HEK293 (cell line): ENCODE measurements at regions not wholly inside any gene's neighbourhood (a gene's known extent, or its start where the extent isn't known, plus 50 kb on each side); places are given as distances from the start of the nearest gene placed in this dataset.

Experiments used
- CTCF ChIA-PET: fragments of 350-600 bp; formaldehyde crosslinking; extraction: SDS; loops from one replicate; lab custom pipeline; 2021; ENCODE audit warnings: antibody characterized with exemption; lab: Yijun Ruan, JAX
- POLR2A ChIA-PET: fragments of 300-600 bp; formaldehyde crosslinking; extraction: SDS; loops from one replicate; lab custom pipeline; 2020; ENCODE audit warnings: antibody characterized with exemption, inconsistent platforms; lab: Yijun Ruan, JAX
- H3K27ac ChIP-seq: fragments of 200-500 bp; sonication (Bioruptor generic); 2 replicates; pipeline ENCODE4 v1.5.1; 2014; ENCODE audit warnings: low read depth, low read length, control low read depth, inconsistent platforms; ENCODE audit errors: extremely low read depth
- H3K36me3 ChIP-seq, 2 experiments: fragments of 200-500 bp in 1 of 2; sonication (Bioruptor generic) in 1 of 2; 1 replicate in 1 of 2; 2 replicates in 1 of 2; pipeline ENCODE4 v1.5.1; 2014 to 2017; ENCODE audit warnings: inconsistent platforms in 2 of 2, low read length in 2 of 2; ENCODE audit not compliant: control insufficient read depth in 2 of 2, insufficient read depth in 1 of 2
- H3K4me1 ChIP-seq: fragments of 200-500 bp; sonication (Bioruptor generic); 2 replicates; pipeline ENCODE4 v1.5.1; 2014; ENCODE audit warnings: mild to moderate bottlenecking, low read length, inconsistent platforms; ENCODE audit not compliant: control insufficient read depth, insufficient read depth
- H3K4me3 ChIP-seq: 2 replicates; pipeline ENCODE4 v1.5.1; 2011; ENCODE audit warnings: low read depth, mild to moderate bottlenecking, control low read depth, low read length, moderate library complexity
- H3K9me3 ChIP-seq: fragments of 200-500 bp; sonication (Bioruptor generic); 2 replicates; pipeline ENCODE4 v1.5.1; 2014; ENCODE audit warnings: low read depth, low read length, inconsistent platforms; ENCODE audit not compliant: control insufficient read depth, insufficient read depth
- KLF8 ChIP-seq: fragments of 450-650 bp; formaldehyde crosslinking; IDR thresholded peaks from 2 replicates; pipeline ENCODE4 v1.5.1; 2016; ENCODE audit warnings: missing biosample characterization, missing genetic modification characterization
- SCRT1 ChIP-seq: fragments of 450-650 bp; formaldehyde crosslinking; IDR thresholded peaks from 2 replicates; pipeline ENCODE4 v1.5.1; 2016; ENCODE audit warnings: missing biosample characterization, missing genetic modification characterization, borderline replicate concordance
- SCRT2 ChIP-seq: fragments of 450-650 bp; formaldehyde crosslinking; IDR thresholded peaks from 2 replicates; pipeline ENCODE4 v1.5.1; 2016; ENCODE audit warnings: missing biosample characterization, missing genetic modification characterization
- SETDB1 ChIP-seq: IDR thresholded peaks from one replicate; pipeline ENCODE4 v1.6.1; 2017; ENCODE audit warnings: mild to moderate bottlenecking, low read length, moderate library complexity, mixed read lengths; ENCODE audit not compliant: insufficient read length
- TSHZ1 ChIP-seq: fragments of 450-650 bp; formaldehyde crosslinking; IDR thresholded peaks from 2 replicates; pipeline ENCODE4 v1.5.1; 2016; ENCODE audit warnings: missing biosample characterization, missing genetic modification characterization, borderline replicate concordance
- ZFP3 ChIP-seq: fragments of 450-650 bp; formaldehyde crosslinking; IDR thresholded peaks from 2 replicates; pipeline ENCODE4 v1.5.1; 2016; ENCODE audit warnings: low read depth, missing biosample characterization, missing genetic modification characterization
- ZFP69B ChIP-seq: fragments of 450-650 bp; formaldehyde crosslinking; IDR thresholded peaks from 2 replicates; pipeline ENCODE4 v1.5.1; 2016; ENCODE audit warnings: missing biosample characterization, missing genetic modification characterization
- ZNF133 ChIP-seq: fragments of 450-650 bp; formaldehyde crosslinking; IDR thresholded peaks from 2 replicates; pipeline ENCODE4 v1.5.1; 2016; ENCODE audit warnings: missing biosample characterization, missing genetic modification characterization
- ZNF140 ChIP-seq: fragments of 450-650 bp; formaldehyde crosslinking; IDR thresholded peaks from 2 replicates; pipeline ENCODE4 v1.5.1; 2016; ENCODE audit warnings: missing biosample characterization, missing genetic modification characterization
- ZNF157 ChIP-seq: fragments of 450-650 bp; formaldehyde crosslinking; IDR thresholded peaks from 2 replicates; pipeline ENCODE4 v1.5.1; 2016; ENCODE audit warnings: missing biosample characterization, missing genetic modification characterization
- ZNF223 ChIP-seq: fragments of 450-650 bp; formaldehyde crosslinking; IDR thresholded peaks from 2 replicates; pipeline ENCODE4 v1.5.1; 2016; ENCODE audit warnings: missing biosample characterization, missing genetic modification characterization
- ZNF324 ChIP-seq: fragments of 450-650 bp; formaldehyde crosslinking; IDR thresholded peaks from 2 replicates; pipeline ENCODE4 v1.5.1; 2016; ENCODE audit warnings: missing biosample characterization, missing genetic modification characterization
- ZNF391 ChIP-seq: fragments of 450-650 bp; formaldehyde crosslinking; IDR thresholded peaks from 2 replicates; pipeline ENCODE4 v1.5.1; 2016; ENCODE audit warnings: low read depth, missing biosample characterization, missing genetic modification characterization, borderline replicate concordance
- ZNF416 ChIP-seq: fragments of 450-650 bp; formaldehyde crosslinking; IDR thresholded peaks from 2 replicates; pipeline ENCODE4 v1.5.1; 2016; ENCODE audit warnings: missing biosample characterization, missing genetic modification characterization
- ZNF560 ChIP-seq: fragments of 450-650 bp; formaldehyde crosslinking; IDR thresholded peaks from 2 replicates; pipeline ENCODE4 v1.5.1; 2017; ENCODE audit warnings: missing biosample characterization, missing genetic modification characterization, borderline replicate concordance
- ZNF629 ChIP-seq: fragments of 450-650 bp; formaldehyde crosslinking; IDR thresholded peaks from 2 replicates; pipeline ENCODE4 v1.5.1; 2017; ENCODE audit warnings: missing biosample characterization, missing genetic modification characterization
- ZNF785 ChIP-seq: fragments of 450-650 bp; formaldehyde crosslinking; IDR thresholded peaks from 2 replicates; pipeline ENCODE4 v1.5.1; 2016; ENCODE audit warnings: missing biosample characterization, missing genetic modification characterization
- TF ChIP-seq, protein P1 (sequence below): fragments of 450-650 bp; formaldehyde crosslinking; conservative IDR thresholded peaks from 2 replicates; pipeline ENCODE4 v1.5.1; 2016; ENCODE audit warnings: low read depth, missing biosample characterization, missing genetic modification characterization
- TF ChIP-seq, protein P2 (sequence below): fragments of 450-650 bp; formaldehyde crosslinking; IDR thresholded peaks from 2 replicates; pipeline ENCODE4 v1.5.1; 2016; ENCODE audit warnings: missing biosample characterization, missing genetic modification characterization
- TF ChIP-seq, protein P3 (sequence below): fragments of 450-650 bp; formaldehyde crosslinking; IDR thresholded peaks from 2 replicates; pipeline ENCODE4 v1.5.1; 2017; ENCODE audit warnings: missing biosample characterization, missing genetic modification characterization
- TF ChIP-seq, protein P4 (sequence below): IDR thresholded peaks from 2 replicates; pipeline ENCODE4 v1.6.1; 2011; ENCODE audit warnings: mild to moderate bottlenecking, low read depth, low read length, borderline replicate concordance

GRCh38 chr15:96253006-96253747 is 77.3 kb upstream of the NR2F2 start (continued):
- TF ChIP-seq, protein P1, sequence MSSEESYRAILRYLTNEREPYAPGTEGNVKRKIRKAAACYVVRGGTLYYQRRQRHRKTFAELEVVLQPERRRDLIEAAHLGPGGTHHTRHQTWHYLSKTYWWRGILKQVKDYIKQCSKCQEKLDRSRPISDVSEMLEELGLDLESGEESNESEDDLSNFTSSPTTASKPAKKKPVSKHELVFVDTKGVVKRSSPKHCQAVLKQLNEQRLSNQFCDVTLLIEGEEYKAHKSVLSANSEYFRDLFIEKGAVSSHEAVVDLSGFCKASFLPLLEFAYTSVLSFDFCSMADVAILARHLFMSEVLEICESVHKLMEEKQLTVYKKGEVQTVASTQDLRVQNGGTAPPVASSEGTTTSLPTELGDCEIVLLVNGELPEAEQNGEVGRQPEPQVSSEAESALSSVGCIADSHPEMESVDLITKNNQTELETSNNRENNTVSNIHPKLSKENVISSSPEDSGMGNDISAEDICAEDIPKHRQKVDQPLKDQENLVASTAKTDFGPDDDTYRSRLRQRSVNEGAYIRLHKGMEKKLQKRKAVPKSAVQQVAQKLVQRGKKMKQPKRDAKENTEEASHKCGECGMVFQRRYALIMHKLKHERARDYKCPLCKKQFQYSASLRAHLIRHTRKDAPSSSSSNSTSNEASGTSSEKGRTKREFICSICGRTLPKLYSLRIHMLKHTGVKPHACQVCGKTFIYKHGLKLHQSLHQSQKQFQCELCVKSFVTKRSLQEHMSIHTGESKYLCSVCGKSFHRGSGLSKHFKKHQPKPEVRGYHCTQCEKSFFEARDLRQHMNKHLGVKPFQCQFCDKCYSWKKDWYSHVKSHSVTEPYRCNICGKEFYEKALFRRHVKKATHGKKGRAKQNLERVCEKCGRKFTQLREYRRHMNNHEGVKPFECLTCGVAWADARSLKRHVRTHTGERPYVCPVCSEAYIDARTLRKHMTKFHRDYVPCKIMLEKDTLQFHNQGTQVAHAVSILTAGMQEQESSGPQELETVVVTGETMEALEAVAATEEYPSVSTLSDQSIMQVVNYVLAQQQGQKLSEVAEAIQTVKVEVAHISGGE (tag by site-specific recombination) = no peak
- TF ChIP-seq SETDB1 (no peak), ZNF785 (tag by site-specific recombination) (no peak), ZNF223 (tag by site-specific recombination) (no peak), ZNF560 (tag by site-specific recombination) (no peak), SCRT2 (tag by site-specific recombination) (no peak), ZNF391 (tag by site-specific recombination) (no peak), ZNF133 (tag by site-specific recombination) (no peak)

GRCh38 chr15:96254173-96254572 is 76.3 kb upstream of the NR2F2 start:
- peaks cover 5% of the 10 kb centered on the region; the same call in 1 of the 2 replicates for H3K4me1 ChIP-seq
- no peak overlapping the region for H3K27ac ChIP-seq
- H3K4me3 ChIP-seq = no peak overlapping the region
- H3K36me3 ChIP-seq = no peaks in the 10 kb centered on the region
- CTCF ChIA-PET = no interaction called here
- TF ChIP-seq, protein P2, sequence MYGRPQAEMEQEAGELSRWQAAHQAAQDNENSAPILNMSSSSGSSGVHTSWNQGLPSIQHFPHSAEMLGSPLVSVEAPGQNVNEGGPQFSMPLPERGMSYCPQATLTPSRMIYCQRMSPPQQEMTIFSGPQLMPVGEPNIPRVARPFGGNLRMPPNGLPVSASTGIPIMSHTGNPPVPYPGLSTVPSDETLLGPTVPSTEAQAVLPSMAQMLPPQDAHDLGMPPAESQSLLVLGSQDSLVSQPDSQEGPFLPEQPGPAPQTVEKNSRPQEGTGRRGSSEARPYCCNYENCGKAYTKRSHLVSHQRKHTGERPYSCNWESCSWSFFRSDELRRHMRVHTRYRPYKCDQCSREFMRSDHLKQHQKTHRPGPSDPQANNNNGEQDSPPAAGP = no peak
- TF ChIP-seq KLF8 (no peak), ZNF416 (no peak), ZNF157 (tag by site-specific recombination) (no peak), ZNF140 (no peak), ZFP3 (tag by site-specific recombination) (no peak), ZFP69B (no peak), TSHZ1 (tag by site-specific recombination) (no peak), SCRT1 (tag by site-specific recombination) (no peak), ZNF629 (tag by site-specific recombination) (no peak), ZNF324 (tag by site-specific recombination) (no peak)
- TF ChIP-seq, protein P3, sequence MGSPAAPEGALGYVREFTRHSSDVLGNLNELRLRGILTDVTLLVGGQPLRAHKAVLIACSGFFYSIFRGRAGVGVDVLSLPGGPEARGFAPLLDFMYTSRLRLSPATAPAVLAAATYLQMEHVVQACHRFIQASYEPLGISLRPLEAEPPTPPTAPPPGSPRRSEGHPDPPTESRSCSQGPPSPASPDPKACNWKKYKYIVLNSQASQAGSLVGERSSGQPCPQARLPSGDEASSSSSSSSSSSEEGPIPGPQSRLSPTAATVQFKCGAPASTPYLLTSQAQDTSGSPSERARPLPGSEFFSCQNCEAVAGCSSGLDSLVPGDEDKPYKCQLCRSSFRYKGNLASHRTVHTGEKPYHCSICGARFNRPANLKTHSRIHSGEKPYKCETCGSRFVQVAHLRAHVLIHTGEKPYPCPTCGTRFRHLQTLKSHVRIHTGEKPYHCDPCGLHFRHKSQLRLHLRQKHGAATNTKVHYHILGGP (tag by site-specific recombination) = no peak
- TF ChIP-seq, protein P4, sequence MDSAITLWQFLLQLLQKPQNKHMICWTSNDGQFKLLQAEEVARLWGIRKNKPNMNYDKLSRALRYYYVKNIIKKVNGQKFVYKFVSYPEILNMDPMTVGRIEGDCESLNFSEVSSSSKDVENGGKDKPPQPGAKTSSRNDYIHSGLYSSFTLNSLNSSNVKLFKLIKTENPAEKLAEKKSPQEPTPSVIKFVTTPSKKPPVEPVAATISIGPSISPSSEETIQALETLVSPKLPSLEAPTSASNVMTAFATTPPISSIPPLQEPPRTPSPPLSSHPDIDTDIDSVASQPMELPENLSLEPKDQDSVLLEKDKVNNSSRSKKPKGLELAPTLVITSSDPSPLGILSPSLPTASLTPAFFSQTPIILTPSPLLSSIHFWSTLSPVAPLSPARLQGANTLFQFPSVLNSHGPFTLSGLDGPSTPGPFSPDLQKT = no peak
- no peaks in the 10 kb centered on the region for H3K9me3 ChIP-seq
- POLR2A ChIA-PET = no interaction called here
